GM15510 (cell line): ENCODE measurements at regions not wholly inside any gene's neighbourhood (a gene's known extent, or its start where the extent isn't known, plus 50 kb on each side); places are given as distances from the start of the nearest gene placed in this dataset.

ENCODE experiments used
- POLR2A ChIP-seq: IDR thresholded peaks from 3 replicates; pipeline ENCODE4 v1.6.1; 2011; ENCODE audit warnings: borderline replicate concordance; ENCODE audit not compliant: insufficient read length; ENCODE audit errors: extremely low read depth

- TF ChIP-seq POLR2A: no peak
Observed at GRCh38 chr9:90105773-90106172, 501.0 kb downstream of the GADD45G start.

GRCh38 chr9:90107040-90107725, 502.4 kb downstream of the GADD45G start:
- no peak for TF ChIP-seq POLR2A

GRCh38 chr9:90107726-90108655, 503.2 kb downstream of the GADD45G start:
- no peak for TF ChIP-seq POLR2A

- TF ChIP-seq POLR2A: no peak
Observed at GRCh38 chr9:90112788-90113187, 508.0 kb downstream of the GADD45G start.

- no peak for TF ChIP-seq POLR2A
Observed at GRCh38 chr9:90114641-90115425, 510.0 kb downstream of the GADD45G start.

GRCh38 chr9:90121762-90122161, 517.0 kb downstream of the GADD45G start:
- TF ChIP-seq POLR2A: no peak

- no peak for TF ChIP-seq POLR2A
Observed at GRCh38 chr9:90124961-90125360, 517.7 kb downstream of the DIRAS2 start.

GRCh38 chr9:90127923-90128322, 514.7 kb downstream of the DIRAS2 start:
- TF ChIP-seq POLR2A: no peak

GRCh38 chr9:90128587-90129190, 513.9 kb downstream of the DIRAS2 start:
- TF ChIP-seq POLR2A: no peak

- TF ChIP-seq POLR2A: no peak
Observed at GRCh38 chr9:90129446-90129845, 513.2 kb downstream of the DIRAS2 start.

GRCh38 chr9:90131568-90131967, 511.1 kb downstream of the DIRAS2 start:
- no peak for TF ChIP-seq POLR2A

- no peak for TF ChIP-seq POLR2A
Observed at GRCh38 chr9:90132866-90133265, 509.8 kb downstream of the DIRAS2 start.

- TF ChIP-seq POLR2A: no peak
Observed at GRCh38 chr9:90137801-90138200, 504.8 kb downstream of the DIRAS2 start.

GRCh38 chr9:90140131-90140818, 502.3 kb downstream of the DIRAS2 start:
- no peak for TF ChIP-seq POLR2A
